ENCODE measurements at regions not wholly inside any gene's neighbourhood (a gene's known extent, or its start where the extent isn't known, plus 50 kb on each side); places are given as distances from the start of the nearest gene placed in this dataset.
"Not testable (repeated sequence)": the region's sequence is repeated elsewhere in the genome, so short reads cannot be mapped to it uniquely, and the experiment has no call there.

GRCh38 chr12:31820832-31821231 lies 92.0 kb upstream of the AMN1 start:
- no peak for DNase-seq (ENCODE audit: low read depth)

- DNase-seq (ENCODE audit: low read depth): no peak
These were observed 90.6 kb upstream of the AMN1 start for GRCh38 chr12:31819427-31819826.

GRCh38 chr12:31818623-31819268 lies 89.9 kb upstream of the AMN1 start:
- no peak for DNase-seq (ENCODE audit: low read depth)

- no peak for DNase-seq (ENCODE audit: low read depth)
These were observed 88.3 kb upstream of the AMN1 start for GRCh38 chr12:31817120-31817519.

- DNase-seq (ENCODE audit: low read depth): no peak
These were observed 86.3 kb upstream of the AMN1 start for GRCh38 chr12:31815096-31815495.

GRCh38 chr12:31813305-31813704 lies 84.5 kb upstream of the AMN1 start:
- peak; percentile 10 for DNase-seq (ENCODE audit: low read depth)

GRCh38 chr12:31807773-31808097 lies 78.9 kb upstream of the AMN1 start:
- no peak for DNase-seq (ENCODE audit: low read depth)

- not testable (repeated sequence) for DNase-seq (ENCODE audit: low read depth)
These were observed 78.4 kb upstream of the AMN1 start for GRCh38 chr12:31807081-31807772.

- DNase-seq (ENCODE audit: low read depth): not testable (repeated sequence)
These were observed 76.9 kb upstream of the AMN1 start for GRCh38 chr12:31805681-31806080.

- DNase-seq (ENCODE audit: low read depth): not testable (repeated sequence)
These were observed 75.9 kb upstream of the AMN1 start for GRCh38 chr12:31804707-31805106.

GRCh38 chr12:31804185-31804504 lies 75.3 kb upstream of the AMN1 start:
- DNase-seq (ENCODE audit: low read depth): no peak

GRCh38 chr12:31803306-31804184 lies 74.7 kb upstream of the AMN1 start:
- no peak for DNase-seq (ENCODE audit: low read depth)

GRCh38 chr12:31801872-31802271 lies 73.1 kb upstream of the AMN1 start:
- no peak for DNase-seq (ENCODE audit: low read depth)

GRCh38 chr12:31797230-31797872 lies 68.5 kb upstream of the AMN1 start:
- no peak for DNase-seq (ENCODE audit: low read depth)

- no peak for DNase-seq (ENCODE audit: low read depth)
These were observed 67.6 kb upstream of the AMN1 start for GRCh38 chr12:31796270-31796951.

- no peak for DNase-seq (ENCODE audit: low read depth)
These were observed 65.9 kb upstream of the AMN1 start for GRCh38 chr12:31794745-31795144.

- DNase-seq (ENCODE audit: low read depth): not testable (repeated sequence)
These were observed 62.4 kb upstream of the AMN1 start for GRCh38 chr12:31791265-31791664.

- DNase-seq (ENCODE audit: low read depth): no peak
These were observed 61.9 kb upstream of the AMN1 start for GRCh38 chr12:31790759-31791158.

GRCh38 chr12:31785318-31785717 lies 56.5 kb upstream of the AMN1 start:
- DNase-seq (ENCODE audit: low read depth): no peak

GRCh38 chr12:31783996-31784645 lies 55.3 kb upstream of the AMN1 start:
- DNase-seq (ENCODE audit: low read depth): peak; percentile 4

GRCh38 chr12:31783556-31783955 lies 54.7 kb upstream of the AMN1 start:
- no peak for DNase-seq (ENCODE audit: low read depth)
